GM18519 (cell line): ENCODE measurements at regions not wholly inside any gene's neighbourhood (a gene's known extent, or its start where the extent isn't known, plus 50 kb on each side); places are given as distances from the start of the nearest gene placed in this dataset.
"Not testable (repeated sequence)": the region's sequence is repeated elsewhere in the genome, so short reads cannot be mapped to it uniquely, and the experiment has no call there.

Experiments used
- ATAC-seq: cut with Tn5 transposase; IDR thresholded peaks from one replicate; pipeline ENCODE4 v1.9.1; 2021; ENCODE audit warnings: mild to moderate bottlenecking, moderate library complexity; ENCODE audit not compliant: unreplicated experiment, low FRiP score

- no peak for ATAC-seq
These were observed 542.5 kb downstream of the SUCLG1 start for GRCh38 chr2:83916559-83916958.

- no peak for ATAC-seq
These were observed 543.7 kb downstream of the SUCLG1 start for GRCh38 chr2:83915381-83915780.

GRCh38 chr2:83908750-83909149 is 550.3 kb downstream of the SUCLG1 start:
- ATAC-seq: no peak

GRCh38 chr2:83901317-83901716 is 557.8 kb downstream of the SUCLG1 start:
- ATAC-seq: no peak

- no peak for ATAC-seq
These were observed 558.2 kb downstream of the SUCLG1 start for GRCh38 chr2:83900862-83901261.

GRCh38 chr2:83899271-83899670 is 559.8 kb downstream of the SUCLG1 start:
- no peak for ATAC-seq

- ATAC-seq: no peak
These were observed 564.1 kb downstream of the SUCLG1 start for GRCh38 chr2:83894976-83895375.

- no peak for ATAC-seq
These were observed 571.3 kb downstream of the SUCLG1 start for GRCh38 chr2:83887757-83888156.

- no peak for ATAC-seq
These were observed 580.0 kb downstream of the SUCLG1 start for GRCh38 chr2:83879127-83879526.

- ATAC-seq: not testable (repeated sequence)
These were observed 581.8 kb downstream of the SUCLG1 start for GRCh38 chr2:83877261-83877660.

- ATAC-seq: no peak
These were observed 584.2 kb downstream of the SUCLG1 start for GRCh38 chr2:83874712-83875430.

GRCh38 chr2:83874066-83874465 is 585.0 kb downstream of the SUCLG1 start:
- no peak for ATAC-seq

- no peak for ATAC-seq
These were observed 586.0 kb downstream of the SUCLG1 start for GRCh38 chr2:83873110-83873509.

GRCh38 chr2:83866211-83866610 is 592.9 kb downstream of the SUCLG1 start:
- ATAC-seq: no peak

- no peak for ATAC-seq
These were observed 596.5 kb downstream of the SUCLG1 start for GRCh38 chr2:83862600-83862999.

GRCh38 chr2:83860320-83860719 is 598.8 kb downstream of the SUCLG1 start:
- ATAC-seq: no peak

- ATAC-seq: no peak
These were observed 599.5 kb downstream of the SUCLG1 start for GRCh38 chr2:83859553-83859952.

- no peak for ATAC-seq
These were observed 608.0 kb downstream of the SUCLG1 start for GRCh38 chr2:83851066-83851465.

- ATAC-seq: no peak
These were observed 608.9 kb downstream of the SUCLG1 start for GRCh38 chr2:83850071-83850725.

- ATAC-seq: no peak
These were observed 614.6 kb downstream of the SUCLG1 start for GRCh38 chr2:83844490-83844889.

- no peak for ATAC-seq
These were observed 616.7 kb downstream of the SUCLG1 start for GRCh38 chr2:83842421-83842820.

- no peak for ATAC-seq
These were observed 621.3 kb downstream of the SUCLG1 start for GRCh38 chr2:83837823-83838222.
